AG04449 (cell line): ENCODE measurements at regions not wholly inside any gene's neighbourhood (a gene's known extent, or its start where the extent isn't known, plus 50 kb on each side); places are given as distances from the start of the nearest gene placed in this dataset.

Experiments used
- CTCF ChIA-PET: fragments of 350-600 bp; formaldehyde crosslinking; extraction: SDS; loops from one replicate; lab custom pipeline; 2021; ENCODE audit warnings: antibody characterized with exemption; lab: Yijun Ruan, JAX
- POLR2A ChIA-PET: fragments of 400-600, 350-600 bp; formaldehyde crosslinking; extraction: SDS; loops from one replicate; lab custom pipeline; 2020; ENCODE audit warnings: antibody characterized with exemption, inconsistent platforms; lab: Yijun Ruan, JAX
- DNase-seq: peaks from one replicate; pipeline ENCODE4 v3.0.0-alpha.2; 2010; ENCODE audit warnings: low read depth, low spot score
- H3K4me3 ChIP-seq: 2 replicates; pipeline ENCODE4 v1.5.1; 2011; ENCODE audit warnings: low read depth, mild to moderate bottlenecking, control low read depth, low read length
- TF ChIP-seq, protein P1 (sequence below): IDR thresholded peaks from one replicate; pipeline ENCODE4 v1.5.1; 2011; ENCODE audit warnings: mild to moderate bottlenecking, moderate library complexity, low read length, control low read depth, inconsistent platforms; ENCODE audit not compliant: insufficient read depth; ENCODE audit errors: missing control alignments

DNA sequence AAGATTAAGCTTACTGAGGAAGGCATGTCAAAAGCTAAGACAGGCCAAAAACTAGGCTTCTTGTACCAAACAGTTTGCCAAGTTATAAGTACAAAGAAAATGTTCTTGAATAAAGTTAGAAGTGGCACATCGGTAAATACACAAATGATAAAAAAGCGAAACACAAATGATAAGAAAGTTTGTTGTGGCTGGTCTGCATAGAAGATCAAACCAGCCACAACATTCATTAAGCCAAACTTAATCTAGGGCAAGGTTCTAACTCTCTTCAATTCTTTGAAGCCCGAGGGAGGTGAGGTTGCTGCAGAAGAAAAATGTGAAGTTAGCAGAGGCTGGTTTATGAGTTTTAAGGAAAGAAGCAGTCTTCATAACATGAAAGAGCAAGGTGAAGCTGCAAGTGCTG is 1119.6 kb upstream of the FLRT2 start:
- TF ChIP-seq, protein P1, sequence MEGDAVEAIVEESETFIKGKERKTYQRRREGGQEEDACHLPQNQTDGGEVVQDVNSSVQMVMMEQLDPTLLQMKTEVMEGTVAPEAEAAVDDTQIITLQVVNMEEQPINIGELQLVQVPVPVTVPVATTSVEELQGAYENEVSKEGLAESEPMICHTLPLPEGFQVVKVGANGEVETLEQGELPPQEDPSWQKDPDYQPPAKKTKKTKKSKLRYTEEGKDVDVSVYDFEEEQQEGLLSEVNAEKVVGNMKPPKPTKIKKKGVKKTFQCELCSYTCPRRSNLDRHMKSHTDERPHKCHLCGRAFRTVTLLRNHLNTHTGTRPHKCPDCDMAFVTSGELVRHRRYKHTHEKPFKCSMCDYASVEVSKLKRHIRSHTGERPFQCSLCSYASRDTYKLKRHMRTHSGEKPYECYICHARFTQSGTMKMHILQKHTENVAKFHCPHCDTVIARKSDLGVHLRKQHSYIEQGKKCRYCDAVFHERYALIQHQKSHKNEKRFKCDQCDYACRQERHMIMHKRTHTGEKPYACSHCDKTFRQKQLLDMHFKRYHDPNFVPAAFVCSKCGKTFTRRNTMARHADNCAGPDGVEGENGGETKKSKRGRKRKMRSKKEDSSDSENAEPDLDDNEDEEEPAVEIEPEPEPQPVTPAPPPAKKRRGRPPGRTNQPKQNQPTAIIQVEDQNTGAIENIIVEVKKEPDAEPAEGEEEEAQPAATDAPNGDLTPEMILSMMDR, result no peak
- ChIA-PET POLR2A (no interaction called here), CTCF (no interaction called here)
- DNase-seq, result no peak
- no peak overlapping the region for H3K4me3 ChIP-seq

DNA sequence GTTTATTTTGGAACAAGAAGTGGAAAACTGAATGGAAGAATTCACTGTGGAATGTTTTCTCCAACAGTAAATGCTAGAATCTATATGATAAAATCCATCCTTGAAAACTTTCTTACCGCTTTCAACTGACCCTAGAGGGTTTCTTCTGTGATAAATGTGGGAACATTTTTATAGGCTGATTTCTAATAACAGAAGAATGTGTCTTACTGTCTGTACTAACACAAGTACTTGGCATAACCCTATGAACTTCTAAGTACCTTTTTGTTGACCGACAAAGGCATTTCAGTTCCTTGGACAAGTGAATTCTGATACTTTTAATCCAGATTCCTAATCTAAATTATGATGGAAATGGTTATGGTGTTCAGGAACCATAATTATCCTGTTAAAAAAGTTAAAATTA is 1109.7 kb upstream of the FLRT2 start:
- H3K4me3 ChIP-seq, result no peak overlapping the region
- POLR2A ChIA-PET, result no interaction called here
- CTCF ChIA-PET, result no interaction called here
- DNase-seq, result no peak
- TF ChIP-seq, protein P1, result no peak

DNA sequence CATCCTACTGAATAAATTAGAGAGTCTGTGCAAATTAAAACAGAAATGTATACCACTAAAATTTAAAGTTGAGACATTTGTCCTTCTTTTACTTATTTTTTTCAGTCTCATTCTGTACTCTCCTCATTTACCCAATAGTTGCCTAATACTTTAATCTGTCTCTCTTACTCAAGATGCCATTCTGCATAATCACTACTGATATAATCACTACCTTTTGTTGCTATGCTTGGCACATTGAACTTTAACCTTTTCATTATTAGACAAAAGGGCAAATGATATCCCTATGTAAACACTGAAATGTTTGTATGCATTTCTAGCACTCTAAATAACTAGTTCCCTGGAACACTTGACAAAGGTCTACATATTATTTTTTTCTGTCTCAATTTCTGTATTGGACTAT is 1108.3 kb upstream of the FLRT2 start:
- ChIA-PET POLR2A (no interaction called here), CTCF (no interaction called here)
- TF ChIP-seq, protein P1, result no peak
- DNase-seq, result no peak
- no peak overlapping the region for H3K4me3 ChIP-seq

DNA sequence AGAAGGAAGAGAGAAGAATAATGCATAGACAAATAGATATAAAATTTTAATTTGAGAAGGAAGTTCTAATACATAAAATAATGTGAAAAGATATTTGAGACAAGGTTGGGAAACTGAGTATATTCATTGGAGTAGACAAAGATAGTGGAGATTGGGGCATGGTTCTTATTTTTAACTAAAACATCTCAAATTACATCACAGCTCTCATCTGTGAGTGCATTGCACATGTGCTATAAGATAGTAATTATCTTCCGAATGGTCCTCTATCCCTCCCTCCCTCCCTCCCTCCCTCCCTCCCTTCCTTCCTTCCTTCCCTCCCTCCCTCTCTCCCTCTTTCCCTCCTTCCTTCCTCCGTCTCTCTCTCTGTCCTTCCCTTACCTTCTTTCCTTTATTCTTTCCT is 1104.0 kb upstream of the FLRT2 start:
- TF ChIP-seq, protein P1, result no peak
- H3K4me3 ChIP-seq, result no peak overlapping the region
- DNase-seq, result no peak
- ChIA-PET POLR2A (no interaction called here), CTCF (no interaction called here)

DNA sequence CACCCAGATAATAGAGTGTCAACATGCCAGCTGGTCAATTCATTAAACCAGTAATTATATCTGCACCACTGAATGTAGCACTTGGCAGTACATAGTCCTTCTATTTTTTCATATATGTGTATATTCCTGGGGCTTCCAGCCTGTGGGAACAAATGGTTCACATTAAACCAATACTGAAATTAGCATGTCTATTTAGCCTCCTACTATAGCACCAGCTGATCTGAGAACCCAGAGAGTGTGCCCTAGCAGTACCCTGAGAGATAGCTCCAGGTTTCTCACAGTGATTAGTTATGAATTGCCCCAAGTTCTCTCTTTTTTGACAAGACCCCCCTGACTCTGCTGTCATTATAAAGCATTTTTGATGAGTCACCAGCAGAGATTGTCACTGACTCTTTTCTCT is 1097.3 kb upstream of the FLRT2 start:
- POLR2A ChIA-PET, result no interaction called here
- CTCF ChIA-PET, result no interaction called here
- DNase-seq, result no peak
- H3K4me3 ChIP-seq, result no peak overlapping the region
- TF ChIP-seq, protein P1, result no peak

DNA sequence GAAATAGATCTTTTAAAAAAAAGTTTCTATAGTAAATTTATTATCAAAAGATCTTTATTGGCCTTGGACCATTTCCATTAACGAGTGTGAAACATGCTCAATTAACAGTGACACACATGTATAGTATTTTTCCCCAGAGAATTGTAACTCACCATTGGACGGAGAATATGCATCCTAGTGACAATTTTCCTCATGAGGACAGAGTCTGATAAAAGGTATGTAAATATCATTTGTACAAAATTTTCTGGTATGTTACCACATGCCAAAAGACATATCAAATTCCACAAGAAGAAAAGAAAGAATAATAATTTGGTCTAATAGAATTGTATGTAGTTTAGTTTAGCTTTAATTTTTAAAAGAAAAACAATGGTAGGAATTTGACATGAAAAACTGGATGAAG is 1096.0 kb upstream of the FLRT2 start:
- POLR2A ChIA-PET, result no interaction called here

More for the DNA sequence above, 1096.0 kb upstream of the FLRT2 start:
- H3K4me3 ChIP-seq, result no peak overlapping the region
- TF ChIP-seq, protein P1, result no peak
- CTCF ChIA-PET, result no interaction called here
- DNase-seq, result no peak
